Heart left ventricle (tissue), 13 donors: ENCODE measurements at regions not wholly inside any gene's neighbourhood (a gene's known extent, or its start where the extent isn't known, plus 50 kb on each side); places are given as distances from the start of the nearest gene placed in this dataset.

Experiments used
- POLR2A ChIP-seq, 2 donors: fragments of 450-650 bp; IDR thresholded peaks; one replicate each; pipeline ENCODE4 v1.6.1; 2017; ENCODE audit warnings: antibody characterized with exemption in 2 of 2, mild to moderate bottlenecking in 2 of 2, moderate library complexity in 2 of 2
- TF ChIP-seq, protein P1 (sequence below), 12 donors: fragments of 200-600 bp; sonication (generic) in 4 of 12; IDR thresholded peaks; one replicate each; pipeline versions ENCODE4 v1.5.0 to v1.8.0; 2018 to 2022; ENCODE audit warnings: antibody characterized with exemption in 12 of 12, mild to moderate bottlenecking in 5 of 12
- donor health status: ischemic (EF 13 %, LVEDD 7.1; RV severe dilation, severe dysfunction).
- donor health status: DM: no; HTN: yes; CAD: no.
- donor health status: DM: no; HTN: no; CAD: no.
- donor health status: ischemic (EF 25% LVEDD 6.9; RV normal size, moderate dysfunction).
- donor health status: ischemic (EF 25% LVEDD 5.7; RV mildly dilated, moderate dysfunction).
- donor health status: ischemic (EF 35%, LVEDD 5.7; RV mildly dilated, moderate dysfunction).
- donor health status: nonischemic (EF 11% LVEDD 7.7; RV severe dilation, severe dysfunction).
- donor health status: DM: yes; HTN: yes; CAD: no.
- donor health status: PGD.
- donor health status: ischemic (EF 29% LVEDD 5.4; RV normal size, mild dysfunction).
- donor health status: nonischemic (EF 23%, LVEDD 6.1; RV moderate dilation, normal function).

DNA sequence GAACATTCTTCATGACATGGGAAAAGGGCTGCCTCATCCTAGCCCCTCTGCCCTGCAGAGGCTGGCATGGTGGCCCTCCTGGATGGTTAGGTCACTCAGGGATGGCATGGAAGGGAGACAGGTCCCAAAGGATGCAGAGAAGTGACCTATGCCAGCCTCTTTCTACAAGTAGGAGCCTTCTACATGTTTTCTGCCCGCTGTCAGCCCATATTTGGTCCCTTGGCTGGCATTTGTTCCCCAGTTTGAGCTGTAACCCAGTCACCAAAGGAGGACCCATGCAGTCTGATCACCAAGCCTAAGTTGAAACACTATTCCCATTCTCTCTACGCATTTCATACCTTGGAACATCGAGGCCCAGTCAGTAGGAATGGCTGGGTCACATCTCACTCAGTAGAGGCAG lies 95.4 kb downstream of the PJA1 start:
- TF ChIP-seq, protein P1, sequence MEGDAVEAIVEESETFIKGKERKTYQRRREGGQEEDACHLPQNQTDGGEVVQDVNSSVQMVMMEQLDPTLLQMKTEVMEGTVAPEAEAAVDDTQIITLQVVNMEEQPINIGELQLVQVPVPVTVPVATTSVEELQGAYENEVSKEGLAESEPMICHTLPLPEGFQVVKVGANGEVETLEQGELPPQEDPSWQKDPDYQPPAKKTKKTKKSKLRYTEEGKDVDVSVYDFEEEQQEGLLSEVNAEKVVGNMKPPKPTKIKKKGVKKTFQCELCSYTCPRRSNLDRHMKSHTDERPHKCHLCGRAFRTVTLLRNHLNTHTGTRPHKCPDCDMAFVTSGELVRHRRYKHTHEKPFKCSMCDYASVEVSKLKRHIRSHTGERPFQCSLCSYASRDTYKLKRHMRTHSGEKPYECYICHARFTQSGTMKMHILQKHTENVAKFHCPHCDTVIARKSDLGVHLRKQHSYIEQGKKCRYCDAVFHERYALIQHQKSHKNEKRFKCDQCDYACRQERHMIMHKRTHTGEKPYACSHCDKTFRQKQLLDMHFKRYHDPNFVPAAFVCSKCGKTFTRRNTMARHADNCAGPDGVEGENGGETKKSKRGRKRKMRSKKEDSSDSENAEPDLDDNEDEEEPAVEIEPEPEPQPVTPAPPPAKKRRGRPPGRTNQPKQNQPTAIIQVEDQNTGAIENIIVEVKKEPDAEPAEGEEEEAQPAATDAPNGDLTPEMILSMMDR (IDR thresholded peaks at IDR 0.05) = no peak
- no peak for TF ChIP-seq POLR2A (IDR thresholded peaks at IDR 0.05)
